ENCODE measurements at regions not wholly inside any gene's neighbourhood (a gene's known extent, or its start where the extent isn't known, plus 50 kb on each side); places are given as distances from the start of the nearest gene placed in this dataset.

DNA sequence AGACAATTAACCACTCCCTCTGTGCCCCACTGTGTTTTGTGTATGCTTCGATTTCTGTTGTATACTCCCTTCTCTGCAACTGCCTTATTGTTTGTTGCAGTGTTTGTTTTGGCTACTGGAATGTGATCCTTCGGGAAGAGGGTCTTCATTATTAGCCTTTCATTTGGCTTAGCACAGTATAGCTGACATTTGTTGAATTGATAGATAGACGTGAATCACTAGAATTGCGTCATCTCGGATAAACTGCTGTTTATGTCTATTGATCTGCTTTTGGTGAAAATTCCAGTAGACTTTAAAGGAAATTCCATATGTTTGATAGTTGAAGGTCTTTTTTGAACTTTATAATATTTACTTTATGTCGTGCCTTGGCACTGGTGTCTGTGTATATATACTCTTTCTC is 189.9 kb upstream of the EYA4 start:
- Histone ChIP-seq H3K27ac (no peak overlapping the region), H3K4me1 (replicated peaks in 1 of 2) (no peaks in the 10 kb centered on the region), H3K9me3 (replicated peaks in 1 of 3) (no peaks in the 10 kb centered on the region), H3K36me3 (replicated peaks in 1 of 2) (no peaks in the 10 kb centered on the region), H3K4me3 (no peak overlapping the region), H3K27me3 (no peaks in the 10 kb centered on the region)
- no peak for DNase-seq
- intact Hi-C loops (cut with DNase I): no loop called here
- 71 to 74% (median 72%) methylated on average over 6 of the region's 6 CpGs for WGBS, 4 donors
- TF ChIP-seq, protein P1, sequence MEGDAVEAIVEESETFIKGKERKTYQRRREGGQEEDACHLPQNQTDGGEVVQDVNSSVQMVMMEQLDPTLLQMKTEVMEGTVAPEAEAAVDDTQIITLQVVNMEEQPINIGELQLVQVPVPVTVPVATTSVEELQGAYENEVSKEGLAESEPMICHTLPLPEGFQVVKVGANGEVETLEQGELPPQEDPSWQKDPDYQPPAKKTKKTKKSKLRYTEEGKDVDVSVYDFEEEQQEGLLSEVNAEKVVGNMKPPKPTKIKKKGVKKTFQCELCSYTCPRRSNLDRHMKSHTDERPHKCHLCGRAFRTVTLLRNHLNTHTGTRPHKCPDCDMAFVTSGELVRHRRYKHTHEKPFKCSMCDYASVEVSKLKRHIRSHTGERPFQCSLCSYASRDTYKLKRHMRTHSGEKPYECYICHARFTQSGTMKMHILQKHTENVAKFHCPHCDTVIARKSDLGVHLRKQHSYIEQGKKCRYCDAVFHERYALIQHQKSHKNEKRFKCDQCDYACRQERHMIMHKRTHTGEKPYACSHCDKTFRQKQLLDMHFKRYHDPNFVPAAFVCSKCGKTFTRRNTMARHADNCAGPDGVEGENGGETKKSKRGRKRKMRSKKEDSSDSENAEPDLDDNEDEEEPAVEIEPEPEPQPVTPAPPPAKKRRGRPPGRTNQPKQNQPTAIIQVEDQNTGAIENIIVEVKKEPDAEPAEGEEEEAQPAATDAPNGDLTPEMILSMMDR (IDR thresholded peaks at IDR 0.05): no peak
- no peak for TF ChIP-seq POLR2A (IDR thresholded peaks at IDR 0.05)

DNA sequence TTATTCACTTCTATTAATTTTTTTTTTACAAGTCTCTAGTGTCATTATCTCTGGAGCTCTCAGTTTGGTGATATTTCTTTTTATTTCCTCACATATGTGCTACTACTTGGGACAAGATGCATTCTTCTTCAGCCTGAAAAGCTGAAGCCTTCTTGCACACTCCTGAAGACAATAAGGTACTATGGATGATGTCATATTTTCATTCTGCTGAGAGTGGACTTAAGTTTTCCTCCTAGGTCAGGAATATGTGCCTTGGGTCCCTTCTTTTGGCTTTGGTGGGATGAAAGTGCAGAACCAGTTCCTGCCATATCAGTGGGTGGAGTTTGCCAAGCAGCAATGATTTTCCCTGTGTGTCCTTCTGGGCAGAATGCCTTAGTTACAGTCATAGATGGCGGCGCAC is 188.7 kb upstream of the EYA4 start:
- no peak overlapping the region for H3K4me3 ChIP-seq
- intact Hi-C loops (cut with DNase I): no loop called here
- no peaks in the 10 kb centered on the region for H3K36me3 ChIP-seq (replicated peaks in 1 of 2)
- no peaks in the 10 kb centered on the region for H3K4me1 ChIP-seq (replicated peaks in 1 of 2)
- 95 to 100% (median 97%) methylated on average over 2 of the region's 2 CpGs for WGBS, 4 donors
- H3K9me3 ChIP-seq (replicated peaks in 1 of 3): no peaks in the 10 kb centered on the region
- TF ChIP-seq POLR2A (IDR thresholded peaks at IDR 0.05): no peak
- TF ChIP-seq, protein P1 (IDR thresholded peaks at IDR 0.05): no peak
- H3K27ac ChIP-seq: no peak overlapping the region
- no peaks in the 10 kb centered on the region for H3K27me3 ChIP-seq
- no peak for DNase-seq

DNA sequence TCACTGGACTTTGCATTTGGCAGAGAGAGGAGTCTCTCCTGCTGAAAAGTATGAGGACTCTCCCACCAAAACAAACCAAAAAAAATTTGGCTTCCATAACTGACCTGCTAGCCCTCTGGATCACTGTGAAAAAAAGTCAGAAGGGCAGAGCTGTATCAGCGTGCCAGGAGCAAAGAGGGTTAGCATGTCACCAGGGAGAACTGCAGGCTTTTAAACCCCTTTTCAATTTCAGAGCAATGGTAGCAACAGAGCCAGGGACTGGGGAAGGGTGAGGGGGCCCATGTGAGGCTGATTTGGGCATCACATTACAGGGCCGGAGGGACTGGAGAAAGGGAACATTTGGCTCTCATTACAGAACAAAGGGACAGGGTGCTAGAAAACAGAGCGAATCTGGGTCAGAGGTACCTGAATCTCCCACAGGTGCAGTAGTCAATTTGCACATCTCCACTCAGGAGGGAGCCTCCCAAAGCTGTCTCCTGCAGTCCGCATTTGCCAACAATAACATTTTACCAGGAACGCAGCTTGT is 185.7 kb upstream of the EYA4 start:
- no peak for TF ChIP-seq POLR2A (IDR thresholded peaks at IDR 0.05)
- TF ChIP-seq, protein P1 (IDR thresholded peaks at IDR 0.05): no peak
- WGBS, 4 donors: 54 to 63% (median 61%) methylated on average over 5 of the region's 5 CpGs
- Histone ChIP-seq H3K4me1 (replicated peaks in 1 of 2) (no peaks in the 10 kb centered on the region), H3K9me3 (replicated peaks in 1 of 3) (no peaks in the 10 kb centered on the region), H3K36me3 (replicated peaks in 1 of 2) (no peaks in the 10 kb centered on the region), H3K27ac (no peak overlapping the region), H3K27me3 (no peaks in the 10 kb centered on the region), H3K4me3 (no peak overlapping the region)
- intact Hi-C loops (cut with DNase I): no loop called here
- DNase-seq: no peak

DNA sequence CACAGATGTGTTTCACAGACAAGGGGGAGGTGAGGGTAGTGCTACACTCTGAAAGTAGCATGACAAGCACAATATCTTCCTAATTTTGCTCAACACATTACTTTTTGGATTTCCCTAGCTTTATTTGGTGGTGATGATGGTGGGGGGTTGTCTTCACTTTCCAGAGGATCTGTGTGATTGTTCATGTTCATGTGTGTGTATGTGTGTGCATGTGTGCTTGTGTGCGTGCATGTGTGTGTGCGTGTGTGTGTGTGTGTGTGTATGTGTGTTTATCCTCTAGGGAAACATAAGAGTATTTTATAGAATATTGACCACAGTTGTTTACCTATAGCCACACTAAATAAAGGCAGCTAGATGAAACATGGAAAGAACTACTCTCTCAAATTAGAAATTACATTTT is 183.8 kb upstream of the EYA4 start:
- TF ChIP-seq, protein P1 (IDR thresholded peaks at IDR 0.05): no peak
- TF ChIP-seq POLR2A (IDR thresholded peaks at IDR 0.05): no peak
- intact Hi-C loops (cut with DNase I): no loop called here
- H3K4me3 ChIP-seq: no peak overlapping the region
- H3K36me3 ChIP-seq (replicated peaks in 1 of 2): no peaks in the 10 kb centered on the region
- no peaks in the 10 kb centered on the region for H3K4me1 ChIP-seq (replicated peaks in 1 of 2)
- DNase-seq: no peak
- H3K9me3 ChIP-seq (replicated peaks in 1 of 3): no peaks in the 10 kb centered on the region
- WGBS, 4 donors: 78 to 96% (median 87%) methylated on average over 2 of the region's 2 CpGs
- no peaks in the 10 kb centered on the region for H3K27me3 ChIP-seq
- H3K27ac ChIP-seq: no peak overlapping the region
